Stimulated activated CD8-positive, alpha-beta memory T cell treated with anti-CD3 and anti-CD28 coated beads, Interleukin-7, amount 100 ng/mL, for 48 hours (primary cell): ENCODE measurements at regions not wholly inside any gene's neighbourhood (a gene's known extent, or its start where the extent isn't known, plus 50 kb on each side); places are given as distances from the start of the nearest gene placed in this dataset.

ENCODE experiments used
- DNase-seq, 2 donors: peaks; one replicate each; pipeline ENCODE4 v3.0.0-alpha.2; 2020; ENCODE audit warnings: low read depth in 1 of 2; ENCODE audit errors: extremely low read depth in 1 of 2

DNA sequence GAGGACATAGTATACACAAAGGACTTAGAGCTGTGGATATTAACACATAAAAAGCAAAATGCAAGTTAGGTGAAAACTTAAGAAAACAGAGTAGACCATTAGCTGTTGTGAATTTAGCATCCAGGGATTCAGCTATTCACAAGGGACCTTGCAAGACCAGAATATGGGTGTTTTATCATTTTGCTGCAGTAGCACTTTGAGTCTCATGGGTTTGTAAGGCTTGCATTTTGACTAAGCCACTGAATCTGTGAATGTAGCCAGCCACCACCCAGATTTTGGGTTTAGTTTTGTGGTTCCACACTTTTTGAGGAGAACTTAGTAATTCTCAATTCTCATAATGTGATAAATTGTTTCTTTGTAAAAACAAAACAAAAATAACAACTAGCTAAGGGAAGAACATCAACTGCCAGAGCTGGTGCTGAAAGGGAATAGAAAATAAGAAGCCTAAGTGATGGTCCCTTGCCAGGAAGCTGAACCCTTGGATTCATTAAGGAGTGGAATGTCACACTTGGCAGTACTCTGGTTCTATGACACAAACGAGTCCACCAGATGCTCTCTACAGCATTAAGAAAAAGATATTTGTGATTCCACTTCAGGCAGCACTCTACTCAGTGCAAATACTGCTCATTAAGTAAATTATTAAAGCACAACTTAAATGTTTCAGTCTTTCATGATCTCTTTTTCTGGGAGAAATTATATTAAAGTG is 557.4 kb upstream of the ZNF462 start:
- DNase-seq: no peak

DNA sequence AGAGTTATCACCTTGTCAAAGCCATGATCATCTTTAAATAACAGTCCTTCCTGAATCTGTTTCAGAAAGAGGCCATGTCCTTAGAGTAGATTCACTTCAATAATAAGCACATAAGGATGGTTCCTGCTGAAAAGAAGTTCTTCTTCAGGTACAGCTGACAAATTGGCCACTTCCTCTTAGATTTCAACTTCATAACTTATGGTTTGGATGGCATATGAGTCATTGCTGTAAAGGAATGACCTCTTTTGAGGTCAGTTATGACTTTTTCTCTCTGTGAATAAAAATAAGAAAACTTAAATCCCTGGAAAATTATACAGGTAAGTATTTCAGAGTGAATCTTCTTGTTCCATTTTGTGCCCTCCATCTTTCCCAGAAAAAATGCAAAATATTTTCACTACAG is 555.3 kb upstream of the ZNF462 start:
- no peak for DNase-seq

DNA sequence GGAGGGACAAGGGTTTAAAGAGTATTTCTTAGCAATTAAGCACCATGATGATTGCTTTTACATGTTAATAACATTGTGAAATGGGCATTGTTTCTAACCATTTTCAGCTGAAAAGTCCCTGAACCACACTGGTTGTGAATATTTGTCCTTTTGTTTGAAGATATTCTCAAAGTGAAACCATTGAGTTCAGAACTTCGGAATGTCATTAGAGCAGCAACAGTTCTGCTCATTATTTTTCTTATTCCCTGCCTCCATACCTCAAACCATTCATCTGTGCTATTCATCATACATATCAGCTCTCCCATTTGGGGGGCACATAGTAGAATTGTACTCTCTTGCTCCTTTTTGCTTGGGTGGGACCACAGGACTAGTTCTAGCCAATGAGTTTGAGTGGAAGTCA is 553.0 kb upstream of the ZNF462 start:
- no peak for DNase-seq

DNA sequence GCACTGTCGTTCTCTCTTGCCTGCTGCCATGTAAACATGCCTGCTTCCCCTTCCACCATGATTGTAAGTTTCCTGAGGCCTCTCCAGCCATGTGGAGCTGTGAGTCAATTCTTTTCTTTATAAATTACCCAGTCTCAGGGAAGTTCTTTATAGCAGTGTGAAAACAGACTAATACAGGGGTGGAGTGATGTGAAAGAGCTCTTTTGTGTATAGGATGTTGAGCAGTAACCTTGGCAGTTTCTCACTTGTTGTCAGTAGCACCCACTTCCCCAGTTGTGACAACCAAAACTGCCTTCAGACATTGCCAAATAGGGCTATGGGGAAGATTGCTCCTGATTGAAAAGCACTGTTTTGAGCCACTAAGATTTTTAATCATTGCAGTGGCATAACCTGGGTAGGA is 552.2 kb upstream of the ZNF462 start:
- no peak for DNase-seq

DNA sequence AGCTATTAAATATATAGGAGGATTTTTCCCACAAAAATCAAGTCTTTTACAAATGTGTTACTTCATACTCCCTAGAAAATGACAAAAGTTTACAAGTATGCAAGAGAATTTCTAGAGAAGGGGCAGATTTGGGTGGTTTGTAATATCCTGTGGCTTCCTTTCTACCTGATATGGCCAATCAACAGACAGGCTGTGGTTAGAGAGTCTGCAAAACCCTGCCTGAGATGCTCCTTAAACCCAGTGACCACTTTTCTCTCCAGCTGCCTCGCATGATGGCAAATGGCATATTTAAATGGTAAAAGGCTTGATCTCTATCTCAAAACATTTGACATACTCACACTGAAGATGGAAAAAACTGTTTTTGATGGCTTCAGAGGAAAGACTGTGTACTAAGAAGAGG is 550.1 kb upstream of the ZNF462 start:
- DNase-seq: no peak

DNA sequence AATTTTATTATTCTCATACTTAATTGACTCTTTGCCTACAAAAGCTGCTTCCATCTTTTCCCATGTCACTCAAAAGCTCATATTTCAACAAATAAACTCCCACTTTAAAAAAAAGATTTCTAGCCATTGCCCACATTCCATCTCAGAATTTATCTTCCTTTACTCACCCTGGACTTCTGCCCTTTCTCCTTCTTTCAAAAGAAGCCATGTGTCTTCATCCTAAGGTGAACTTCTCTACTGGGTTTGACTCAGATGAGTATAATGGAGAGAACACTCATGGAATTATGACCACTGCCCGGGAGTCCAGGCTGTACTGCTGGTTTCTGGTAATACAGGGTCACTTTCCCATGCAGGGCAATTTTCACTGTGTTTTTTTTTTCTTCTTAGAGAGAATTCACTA is 548.5 kb upstream of the ZNF462 start:
- no peak for DNase-seq

DNA sequence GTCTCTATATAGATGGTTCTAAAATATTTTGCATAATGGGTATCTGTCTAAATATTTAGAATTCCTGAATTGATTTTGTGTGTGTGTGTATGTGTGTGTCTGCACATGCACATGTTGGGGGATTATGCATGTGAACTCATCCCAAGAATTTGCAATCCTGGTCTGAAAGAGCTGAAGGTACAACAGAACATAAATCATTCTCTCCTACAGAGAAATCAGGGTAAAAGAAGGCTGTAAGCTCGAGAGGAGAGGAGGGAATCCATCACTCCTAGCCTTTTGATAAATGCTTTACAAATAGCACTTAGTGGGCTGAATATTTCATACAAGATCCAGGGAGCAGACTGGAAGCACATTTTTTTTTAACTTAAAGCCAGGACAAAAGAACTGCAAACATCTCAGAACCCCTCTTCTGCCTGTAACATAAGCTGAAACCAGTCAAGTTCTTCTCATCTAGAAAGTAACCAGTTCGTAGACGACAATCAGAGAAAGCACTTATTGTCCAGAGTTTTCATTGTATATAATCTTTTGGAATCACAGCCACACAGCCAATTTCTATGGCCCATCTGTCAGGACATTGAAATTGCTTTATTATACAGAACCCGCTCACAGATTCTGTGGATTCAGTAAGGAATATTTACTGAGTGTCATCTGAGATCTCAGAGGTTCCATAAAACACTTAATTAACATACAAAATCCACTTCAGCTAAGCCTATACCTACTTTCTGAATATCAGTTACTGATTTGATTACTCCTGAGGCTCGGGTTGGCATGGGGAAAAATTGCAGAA is 541.4 kb upstream of the ZNF462 start:
- DNase-seq: no peak

DNA sequence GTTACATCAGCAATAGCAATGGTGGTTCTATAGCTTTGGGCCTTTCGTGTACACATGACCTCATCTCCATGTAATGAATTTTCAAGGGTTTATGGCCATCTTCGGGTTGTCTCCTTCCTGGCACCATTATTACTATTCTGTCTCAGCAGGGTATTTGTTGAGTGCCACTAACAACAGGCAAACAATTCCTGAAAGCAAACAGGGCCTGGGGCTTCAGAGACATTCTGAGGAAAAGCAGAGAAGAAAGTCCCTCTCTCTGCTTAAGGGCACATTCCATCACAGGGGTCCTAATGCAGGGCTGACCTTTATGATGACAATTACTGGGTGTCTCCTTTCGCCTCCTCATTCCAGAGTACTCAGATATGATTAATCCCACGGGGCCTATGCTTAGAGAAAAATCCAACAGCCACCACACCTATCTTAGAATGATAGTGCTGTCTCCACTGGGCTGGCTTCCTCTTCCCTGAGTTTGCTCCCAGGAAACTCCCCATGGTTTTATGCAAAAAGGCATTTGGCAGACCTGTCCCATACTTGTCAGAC is 540.2 kb upstream of the ZNF462 start:
- no peak for DNase-seq

DNA sequence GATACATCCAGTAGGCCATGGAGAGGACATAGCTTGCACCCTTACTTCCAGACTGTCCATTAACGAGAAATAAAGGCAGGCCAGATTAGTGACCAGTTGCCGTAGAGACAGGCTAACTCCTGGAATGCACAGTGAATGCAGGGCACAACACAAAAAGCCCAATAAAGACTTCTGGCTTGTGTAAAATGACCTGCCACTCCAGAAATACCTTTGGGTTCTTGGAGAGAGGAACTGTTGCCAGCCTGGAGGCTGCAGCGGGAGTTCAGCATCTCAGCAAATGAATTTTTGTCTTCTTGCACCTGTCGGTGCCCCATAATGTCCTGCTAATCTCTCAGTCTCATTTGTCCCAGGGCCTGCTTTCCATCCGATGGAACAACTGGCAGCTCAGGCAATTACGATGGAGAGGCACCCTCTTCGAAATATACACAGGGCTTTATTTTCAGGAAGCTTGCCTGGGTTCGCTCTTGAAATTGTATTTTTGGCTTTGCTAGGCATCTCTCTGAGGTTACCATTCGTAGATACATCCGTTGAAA is 538.8 kb upstream of the ZNF462 start:
- no peak for DNase-seq

DNA sequence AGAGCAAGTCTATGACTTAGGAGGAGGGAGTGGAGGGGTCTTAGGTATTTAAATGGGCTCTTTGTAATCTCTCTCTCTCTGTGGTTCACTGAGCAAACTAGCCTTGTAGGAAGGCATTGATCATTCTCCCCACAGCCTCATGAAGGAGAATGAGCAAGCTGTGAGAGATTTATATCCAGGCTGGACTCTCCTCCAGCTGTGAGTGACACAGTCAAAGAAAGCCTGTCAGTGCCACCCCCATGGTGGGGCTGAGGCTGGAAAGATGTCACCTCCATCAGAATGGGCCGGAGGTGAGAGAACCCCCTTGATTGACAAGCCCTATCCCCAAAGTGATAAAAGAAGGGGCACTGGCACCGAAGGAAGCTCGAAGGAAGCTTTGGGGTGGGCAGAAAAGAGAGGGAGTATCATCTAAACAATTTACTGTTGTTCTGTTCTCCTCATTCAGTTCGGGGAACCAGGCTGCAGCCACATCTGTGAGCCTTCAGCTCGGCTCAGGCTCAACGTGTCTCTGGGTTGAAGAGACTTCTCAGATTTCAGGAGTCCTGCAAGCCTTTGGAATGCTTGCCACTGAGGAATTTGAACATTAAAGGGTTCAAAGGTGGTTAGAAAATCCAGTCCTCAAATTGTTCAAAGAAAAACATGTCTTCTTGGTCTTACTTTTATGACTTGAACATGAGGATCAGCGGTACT is 538.2 kb upstream of the ZNF462 start:
- DNase-seq: no peak

DNA sequence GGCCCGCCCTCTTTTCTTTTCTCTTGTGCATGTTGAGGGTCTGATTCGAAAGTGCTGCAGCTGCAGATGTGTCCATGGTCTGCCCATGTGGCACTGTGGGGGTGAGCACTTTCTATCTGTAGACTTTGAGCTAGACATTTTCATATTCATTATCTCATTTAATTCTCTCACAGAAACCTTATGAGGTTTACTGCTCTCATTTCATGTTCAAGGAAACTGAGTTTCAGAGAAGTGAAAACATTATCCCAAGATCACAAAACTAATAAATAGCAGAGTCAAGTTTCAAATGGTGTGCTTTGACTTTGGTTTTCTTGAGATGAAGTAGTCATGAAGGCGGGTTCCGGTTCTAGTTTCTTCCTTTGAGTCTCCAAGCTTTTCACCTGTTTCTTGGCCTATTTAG is 536.5 kb upstream of the ZNF462 start:
- DNase-seq: no peak

DNA sequence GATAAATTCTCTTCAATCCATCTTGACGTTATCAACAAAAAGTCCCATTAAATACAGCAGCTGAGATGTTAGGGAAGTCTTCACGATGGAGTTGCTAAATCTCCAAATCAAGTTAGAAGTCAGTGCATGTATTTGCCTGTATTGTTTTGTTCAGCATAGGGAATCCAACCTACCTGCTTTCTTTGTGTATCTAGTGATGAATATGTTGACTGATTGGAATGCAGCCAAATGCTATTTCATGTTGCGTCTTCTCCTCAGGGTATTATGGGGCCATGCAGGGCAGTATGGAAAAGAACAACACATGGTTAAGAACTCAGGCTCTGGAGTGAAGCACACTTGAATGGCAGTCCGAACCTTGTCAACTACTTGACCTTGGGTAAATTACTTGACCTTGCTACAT is 529.5 kb upstream of the ZNF462 start:
- DNase-seq: no peak

DNA sequence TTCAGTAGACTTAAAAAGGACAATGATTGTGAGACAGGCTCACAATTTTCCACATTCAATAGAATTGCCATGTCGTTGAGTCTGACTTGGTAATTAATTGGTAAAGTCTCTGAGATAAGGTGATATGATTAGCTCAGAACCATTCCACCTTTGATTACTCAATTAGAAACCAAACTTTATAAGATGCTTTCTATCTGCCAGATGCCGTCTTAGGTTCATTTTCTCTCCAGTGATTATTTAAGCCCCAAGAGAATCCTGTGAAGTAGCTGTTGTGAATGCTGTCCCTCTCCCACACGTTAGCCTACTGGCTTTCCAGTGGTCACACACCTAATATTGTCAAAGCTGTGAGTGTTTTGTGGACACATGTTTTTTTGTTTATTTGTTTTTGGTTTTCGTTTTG is 528.9 kb upstream of the ZNF462 start:
- no peak for DNase-seq

DNA sequence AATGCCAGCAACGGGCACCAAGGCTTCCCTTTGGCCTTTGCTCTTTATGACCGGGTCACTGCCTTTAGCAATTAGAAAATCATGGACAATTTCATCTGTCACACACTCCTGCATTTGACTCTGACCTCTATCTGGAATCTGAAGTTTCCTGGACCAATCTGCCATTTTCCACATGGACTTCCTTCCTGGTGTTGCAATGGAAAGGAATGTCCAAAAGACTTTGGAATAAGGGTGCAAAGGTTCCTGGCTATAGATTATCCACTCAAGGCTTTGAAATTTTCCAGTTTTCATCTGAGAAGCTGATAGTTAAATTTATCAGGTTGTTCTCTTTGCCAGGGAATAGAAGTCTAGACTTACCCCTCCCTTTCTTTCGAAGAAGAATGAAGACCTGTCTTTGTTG is 523.1 kb upstream of the ZNF462 start:
- no peak for DNase-seq

DNA sequence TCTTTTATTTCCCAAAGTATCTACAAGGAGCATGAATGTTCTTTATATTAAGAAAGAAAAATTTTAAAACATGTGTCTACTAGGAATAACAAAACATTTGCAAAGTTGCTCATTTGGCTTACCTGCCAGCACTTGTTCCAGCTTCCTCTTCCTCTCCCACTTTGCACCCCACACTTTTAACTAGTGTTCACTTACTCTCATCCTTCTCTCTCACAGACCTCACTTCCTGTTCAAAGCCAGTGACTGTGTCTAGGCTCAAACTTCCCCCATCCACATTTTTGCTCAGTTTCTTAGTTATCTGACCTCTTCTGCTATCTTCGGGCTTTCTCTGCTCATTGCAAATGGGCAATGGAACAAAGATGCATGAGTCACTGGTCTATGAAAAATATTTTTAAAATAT is 512.2 kb upstream of the ZNF462 start:
- no peak for DNase-seq

DNA sequence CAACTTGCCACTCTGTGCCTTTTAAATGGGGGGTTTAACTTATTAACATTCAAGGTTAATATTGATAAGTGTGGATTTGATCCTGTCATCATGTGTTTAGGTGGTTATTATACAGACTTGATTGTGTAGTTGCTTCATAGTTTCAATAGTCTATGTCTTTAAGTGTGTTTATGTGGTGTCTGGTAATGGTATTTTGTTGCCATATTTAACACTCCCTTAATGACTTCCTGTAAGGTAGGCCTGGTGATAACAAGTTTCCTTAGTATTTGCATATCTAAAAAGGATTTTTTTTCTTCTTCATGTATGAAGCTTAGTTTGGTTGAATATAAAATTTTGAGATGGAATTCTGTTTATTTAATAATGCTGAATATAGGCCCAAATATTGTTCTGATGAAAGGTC is 506.0 kb upstream of the ZNF462 start:
- DNase-seq: no peak

DNA sequence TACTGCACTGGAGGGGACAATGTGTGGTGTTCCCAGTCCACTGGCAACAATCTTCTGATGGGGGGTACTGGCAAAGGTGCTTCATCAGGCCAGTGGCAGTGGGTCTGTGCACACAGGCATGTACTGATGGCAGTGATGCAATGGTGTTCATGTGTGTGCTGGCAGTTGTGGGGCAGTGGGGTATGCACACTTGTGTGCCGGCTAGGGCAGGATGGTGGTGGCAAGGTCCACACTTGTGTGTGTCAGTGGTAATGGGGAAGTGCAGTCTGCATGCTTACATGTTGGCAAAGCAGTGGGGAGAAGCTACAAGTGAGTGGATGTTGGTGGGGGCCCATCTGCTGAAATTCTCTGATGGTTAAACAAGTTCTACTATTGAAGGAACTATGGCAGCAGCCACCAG is 504.6 kb upstream of the ZNF462 start:
- no peak for DNase-seq

DNA sequence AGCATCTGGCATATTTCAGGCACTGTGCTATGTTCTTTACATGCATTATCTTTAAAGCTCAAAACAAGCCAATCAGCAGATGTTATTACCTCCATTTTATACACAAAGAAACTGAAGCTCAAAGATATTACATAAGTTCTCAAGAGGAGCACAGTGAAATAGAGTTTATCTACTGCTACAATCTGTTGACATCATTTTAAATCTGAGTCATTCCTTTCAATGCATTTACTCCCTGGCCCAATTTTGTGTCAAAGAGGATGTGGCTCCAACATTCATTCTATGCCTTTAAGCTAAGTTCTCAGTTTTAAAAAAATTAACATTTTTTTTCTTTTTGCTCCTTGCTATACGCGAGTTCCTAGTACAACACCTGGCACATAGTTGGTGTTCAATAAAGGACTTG is 486.3 kb upstream of the ZNF462 start:
- no peak for DNase-seq

DNA sequence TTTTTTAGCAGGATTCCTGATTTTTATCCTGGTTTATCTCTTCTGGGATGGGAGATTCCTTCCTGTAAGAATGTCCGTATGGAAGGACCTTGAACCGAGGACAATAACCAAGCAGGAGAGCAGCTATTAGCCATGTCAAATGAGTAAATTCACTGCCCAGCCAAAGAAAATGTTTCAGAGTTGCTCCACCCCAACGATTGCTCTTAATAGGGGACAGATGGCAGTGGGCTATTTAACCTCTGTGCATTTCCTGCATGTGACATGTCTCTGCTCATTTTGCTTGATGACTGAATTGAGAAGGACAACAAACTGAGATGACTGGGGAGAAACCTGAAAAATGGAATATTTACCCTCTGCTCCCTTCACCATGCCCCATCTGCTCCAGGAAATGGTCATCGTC is 479.9 kb upstream of the ZNF462 start:
- DNase-seq: no peak

DNA sequence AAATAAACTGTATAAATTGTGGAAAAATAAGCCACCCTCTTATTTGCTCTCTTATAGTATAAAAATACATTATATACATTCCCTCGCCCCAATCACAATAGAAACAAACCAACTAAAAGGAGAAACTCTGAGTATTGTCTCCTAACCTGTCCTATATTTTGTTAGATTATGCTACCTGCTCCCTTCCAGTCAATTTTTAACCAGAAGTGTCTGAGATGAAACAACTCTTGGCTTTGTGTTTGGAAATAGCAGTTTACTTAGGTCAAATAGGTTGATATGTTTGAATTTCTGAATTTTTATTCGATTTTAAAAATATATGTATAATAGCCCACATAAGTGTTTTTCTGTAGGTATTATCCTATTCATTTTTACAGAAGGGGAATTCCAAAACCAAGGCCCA is 475.0 kb upstream of the ZNF462 start:
- no peak for DNase-seq

DNA sequence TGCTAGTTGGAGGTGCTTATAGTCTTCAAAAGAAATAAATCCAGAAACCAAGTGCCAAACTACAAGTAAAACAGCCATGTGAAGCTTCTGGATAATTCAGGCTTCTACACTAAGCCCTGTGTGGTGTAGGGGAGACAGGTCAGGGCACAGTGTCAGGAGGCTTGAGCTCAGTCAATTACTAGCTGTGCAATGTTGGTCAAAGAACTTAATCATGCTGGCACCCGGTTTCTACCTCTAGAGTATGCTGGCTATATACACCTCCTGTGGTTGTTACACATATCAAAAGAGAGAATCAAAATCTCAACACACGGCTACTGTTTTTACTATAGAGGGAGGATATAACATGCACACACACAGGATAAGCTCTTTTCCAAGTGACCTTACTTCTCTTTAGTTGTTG is 469.7 kb upstream of the ZNF462 start:
- no peak for DNase-seq

DNA sequence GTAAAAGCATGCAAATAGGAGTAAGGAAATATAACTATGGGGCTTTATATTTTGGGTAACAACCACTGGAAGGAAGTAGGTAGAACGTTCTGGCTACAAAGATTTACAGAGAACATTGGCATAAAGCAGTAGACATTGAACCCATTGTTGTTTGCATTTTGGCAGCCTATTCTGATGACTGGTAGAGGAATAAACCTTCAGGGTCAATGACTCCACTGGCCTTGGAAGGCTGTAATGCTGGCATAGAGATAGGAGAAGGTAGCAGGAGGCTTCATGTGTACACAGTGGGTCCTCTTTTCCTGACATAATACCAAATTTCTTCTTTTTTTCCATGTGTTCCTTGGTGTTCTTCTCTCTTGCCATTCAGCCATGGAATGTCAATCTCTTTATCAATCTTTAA is 462.8 kb upstream of the ZNF462 start:
- DNase-seq: no peak
